ENCODE measurements at regions not wholly inside any gene's neighbourhood (a gene's known extent, or its start where the extent isn't known, plus 50 kb on each side); places are given as distances from the start of the nearest gene placed in this dataset.

GRCh38 chr6:1491591-1492319 is 102.4 kb downstream of the FOXF2 start:
- TF ChIP-seq CTCF (IDR thresholded peaks at IDR 0.05) (no peak), POLR2A (IDR thresholded peaks at IDR 0.05) (no peak)

Data from testis (tissue), 2 donors.